Neural cell (in vitro differentiated cells): ENCODE measurements at regions not wholly inside any gene's neighbourhood (a gene's known extent, or its start where the extent isn't known, plus 50 kb on each side); places are given as distances from the start of the nearest gene placed in this dataset.

Source experiments
- H2AFZ ChIP-seq: fragments of 200-600, 300-800 bp; sonication (generic), shearing (Covaris generic); 2 replicates; pipeline ENCODE4 v1.6.0; 2014; ENCODE audit warnings: low read depth, mild to moderate bottlenecking, antibody characterized with exemption, low read length, moderate library complexity
- H3F3A ChIP-seq: fragments of 200-600 bp; shearing (Covaris generic); 2 replicates; pipeline ENCODE4 v1.6.1; 2016; ENCODE audit warnings: mild to moderate bottlenecking, moderate library complexity, mixed read lengths, antibody characterized with exemption, low read length; ENCODE audit not compliant: insufficient read depth, poor library complexity, severe bottlenecking
- H3K27ac ChIP-seq: fragments of 200-600, 300-800 bp; sonication (generic), shearing (Covaris generic); 2 replicates; pipeline ENCODE4 v1.5.1; 2014; ENCODE audit warnings: mild to moderate bottlenecking, low read length, moderate library complexity
- H3K27me3 ChIP-seq: fragments of 300-800, 200-600 bp; sonication (generic), shearing (Covaris generic); 2 replicates; pipeline ENCODE4 v1.6.0; 2014; ENCODE audit warnings: mild to moderate bottlenecking, low read depth, low read length, moderate library complexity; ENCODE audit not compliant: insufficient read depth
- H3K36me3 ChIP-seq: fragments of 300-800, 200-600 bp; sonication (generic), shearing (Covaris generic); 2 replicates; pipeline ENCODE4 v1.5.1; 2014; ENCODE audit warnings: mild to moderate bottlenecking, antibody characterized with exemption, low read length, moderate library complexity; ENCODE audit not compliant: insufficient read depth
- H3K4me2 ChIP-seq: fragments of 300-800, 200-600 bp; sonication (generic), shearing (Covaris generic); 2 replicates; pipeline ENCODE4 v1.6.0; 2014; ENCODE audit warnings: mild to moderate bottlenecking, low read length
- H3K4me3 ChIP-seq: fragments of 300-800, 200-600 bp; sonication (generic), shearing (Covaris generic); 2 replicates; pipeline ENCODE4 v1.5.1; 2014; ENCODE audit warnings: mild to moderate bottlenecking, low read length, moderate library complexity
- H3K79me2 ChIP-seq: fragments of 200-600 bp; shearing (Covaris generic); replicated peaks from 2 replicates; pipeline ENCODE4 v1.6.0; 2014; ENCODE audit warnings: mild to moderate bottlenecking, low read length, moderate library complexity; ENCODE audit not compliant: insufficient read depth
- H3K9ac ChIP-seq: fragments of 300-800, 200-600 bp; sonication (generic), shearing (Covaris generic); 2 replicates; pipeline ENCODE4 v1.6.1; 2016; ENCODE audit warnings: mild to moderate bottlenecking, low read length, mixed read lengths
- H3K9me2 ChIP-seq: fragments of 200-600 bp; shearing (Covaris generic); 2 replicates; pipeline ENCODE4 v1.6.1; 2016; ENCODE audit warnings: mild to moderate bottlenecking, low read length, mixed read lengths; ENCODE audit not compliant: insufficient read depth
- H3K9me3 ChIP-seq: fragments of 200-600, 300-800 bp; sonication (generic), shearing (Covaris generic); 2 replicates; pipeline ENCODE4 v1.6.1; 2016; ENCODE audit warnings: mild to moderate bottlenecking, mixed run types, low read length, moderate library complexity, mixed read lengths
- H4K20me1 ChIP-seq: fragments of 200-600 bp; shearing (Covaris generic); 2 replicates; pipeline ENCODE4 v1.6.1; 2016; ENCODE audit warnings: mild to moderate bottlenecking, mixed run types; ENCODE audit not compliant: insufficient read depth
- EP300 ChIP-seq: fragments of 450-650 bp; conservative IDR thresholded peaks from 2 replicates; pipeline ENCODE4 v1.6.1; 2014; ENCODE audit warnings: antibody characterized with exemption, mild to moderate bottlenecking, moderate library complexity; ENCODE audit not compliant: poor library complexity, severe bottlenecking
- EZH2 ChIP-seq: fragments of 200-600, 300-800 bp; shearing (Covaris generic), sonication (generic); IDR thresholded peaks from 2 replicates; pipeline ENCODE4 v1.6.1; 2014; ENCODE audit warnings: antibody characterized with exemption, low read length, borderline replicate concordance, mild to moderate bottlenecking; ENCODE audit not compliant: insufficient read depth, poor library complexity, severe bottlenecking
- MXI1 ChIP-seq: fragments of 450-650 bp; conservative IDR thresholded peaks from 2 replicates; pipeline ENCODE4 v1.6.1; 2014; ENCODE audit warnings: antibody characterized with exemption, mild to moderate bottlenecking; ENCODE audit not compliant: poor library complexity, severe bottlenecking
- POLR2AphosphoS5 ChIP-seq: IDR thresholded peaks from 2 replicates; pipeline ENCODE4 v1.6.1; 2012
- RAD21 ChIP-seq: fragments of 450-650 bp; conservative IDR thresholded peaks from 2 replicates; pipeline ENCODE4 v1.6.1; 2014; ENCODE audit warnings: antibody characterized with exemption, mild to moderate bottlenecking, moderate library complexity
- REST ChIP-seq: IDR thresholded peaks from 2 replicates; pipeline ENCODE4 v1.6.1; 2012; ENCODE audit warnings: borderline replicate concordance
- SMC3 ChIP-seq: fragments of 450-650 bp; conservative IDR thresholded peaks from 2 replicates; pipeline ENCODE4 v1.6.1; 2014; ENCODE audit warnings: antibody characterized with exemption, mild to moderate bottlenecking, moderate library complexity; ENCODE audit not compliant: poor library complexity
- TAF1 ChIP-seq: IDR thresholded peaks from 2 replicates; pipeline ENCODE4 v1.6.1; 2012; ENCODE audit warnings: low read depth
- TF ChIP-seq, protein P1 (sequence below): fragments of 450-650 bp; IDR thresholded peaks from 2 replicates; pipeline ENCODE4 v1.5.1; 2014; ENCODE audit warnings: antibody characterized with exemption, mild to moderate bottlenecking, moderate library complexity; ENCODE audit not compliant: poor library complexity, severe bottlenecking

- Histone ChIP-seq H3F3A (no peaks in the 10 kb centered on the region), H3K9me2 (no peaks in the 10 kb centered on the region), H3K27ac (no peak overlapping the region), H3K27me3 (no peaks in the 10 kb centered on the region), H3K9ac (no peak overlapping the region), H3K9me3 (no peaks in the 10 kb centered on the region), H3K4me2 (no peak overlapping the region), H2AFZ (no peak overlapping the region), H4K20me1 (no peaks in the 10 kb centered on the region), H3K36me3 (no peaks in the 10 kb centered on the region), H3K4me3 (no peak overlapping the region), H3K79me2 (no peaks in the 10 kb centered on the region)
- TF ChIP-seq POLR2AphosphoS5 (no peak), SMC3 (no peak), TAF1 (no peak), EP300 (no peak), REST (no peak), MXI1 (no peak), EZH2 (no peak)
Measured at GRCh38 chr15:66944121-66944520, 121.3 kb upstream of the SMAD3 start.

DNA sequence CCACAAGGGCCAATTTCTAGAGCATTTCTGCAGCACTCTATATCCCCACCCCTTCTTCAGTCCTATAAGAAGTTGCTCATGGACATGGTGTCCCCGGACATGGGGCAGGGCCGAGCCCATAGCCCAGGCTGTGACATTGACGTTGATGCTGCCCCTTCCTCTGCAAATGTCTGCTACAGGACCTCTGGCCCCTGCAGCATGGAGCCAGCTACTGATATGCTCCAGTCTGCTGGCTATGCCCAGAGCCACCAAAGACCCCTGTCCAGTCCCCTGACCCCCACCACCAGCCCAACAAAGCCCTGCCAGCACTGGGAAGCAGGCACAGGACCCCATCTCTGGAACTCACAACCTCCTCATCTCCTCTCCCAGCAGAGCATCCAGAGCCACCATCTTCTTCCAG is 120.1 kb upstream of the SMAD3 start:
- Histone ChIP-seq H3K9ac (no peak overlapping the region), H3K36me3 (no peaks in the 10 kb centered on the region), H3F3A (no peaks in the 10 kb centered on the region), H3K27me3 (no peaks in the 10 kb centered on the region), H3K79me2 (no peaks in the 10 kb centered on the region), H3K9me3 (no peaks in the 10 kb centered on the region), H2AFZ (no peak overlapping the region), H3K4me3 (no peak overlapping the region), H3K4me2 (no peak overlapping the region), H3K27ac (no peak overlapping the region), H4K20me1 (no peaks in the 10 kb centered on the region), H3K9me2 (no peaks in the 10 kb centered on the region)
- no peak for TF ChIP-seq EZH2

GRCh38 chr15:66945842-66946241 is 119.6 kb upstream of the SMAD3 start:
- H2AFZ ChIP-seq = no peak overlapping the region
- H3K9me2 ChIP-seq = no peaks in the 10 kb centered on the region
- H4K20me1 ChIP-seq = no peaks in the 10 kb centered on the region
- no peaks in the 10 kb centered on the region for H3K79me2 ChIP-seq
- no peak overlapping the region for H3K4me3 ChIP-seq
- H3F3A ChIP-seq = no peaks in the 10 kb centered on the region
- no peak for TF ChIP-seq TAF1
- TF ChIP-seq, protein P1, sequence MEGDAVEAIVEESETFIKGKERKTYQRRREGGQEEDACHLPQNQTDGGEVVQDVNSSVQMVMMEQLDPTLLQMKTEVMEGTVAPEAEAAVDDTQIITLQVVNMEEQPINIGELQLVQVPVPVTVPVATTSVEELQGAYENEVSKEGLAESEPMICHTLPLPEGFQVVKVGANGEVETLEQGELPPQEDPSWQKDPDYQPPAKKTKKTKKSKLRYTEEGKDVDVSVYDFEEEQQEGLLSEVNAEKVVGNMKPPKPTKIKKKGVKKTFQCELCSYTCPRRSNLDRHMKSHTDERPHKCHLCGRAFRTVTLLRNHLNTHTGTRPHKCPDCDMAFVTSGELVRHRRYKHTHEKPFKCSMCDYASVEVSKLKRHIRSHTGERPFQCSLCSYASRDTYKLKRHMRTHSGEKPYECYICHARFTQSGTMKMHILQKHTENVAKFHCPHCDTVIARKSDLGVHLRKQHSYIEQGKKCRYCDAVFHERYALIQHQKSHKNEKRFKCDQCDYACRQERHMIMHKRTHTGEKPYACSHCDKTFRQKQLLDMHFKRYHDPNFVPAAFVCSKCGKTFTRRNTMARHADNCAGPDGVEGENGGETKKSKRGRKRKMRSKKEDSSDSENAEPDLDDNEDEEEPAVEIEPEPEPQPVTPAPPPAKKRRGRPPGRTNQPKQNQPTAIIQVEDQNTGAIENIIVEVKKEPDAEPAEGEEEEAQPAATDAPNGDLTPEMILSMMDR = no peak
- TF ChIP-seq POLR2AphosphoS5 = no peak
- no peak for TF ChIP-seq RAD21
- no peak for TF ChIP-seq MXI1
- no peaks in the 10 kb centered on the region for H3K27me3 ChIP-seq
- no peaks in the 10 kb centered on the region for H3K36me3 ChIP-seq
- H3K4me2 ChIP-seq = no peak overlapping the region
- H3K27ac ChIP-seq = no peak overlapping the region
- H3K9ac ChIP-seq = no peak overlapping the region
- no peaks in the 10 kb centered on the region for H3K9me3 ChIP-seq
